K562 (cell line): ENCODE measurements at regions not wholly inside any gene's neighbourhood (a gene's known extent, or its start where the extent isn't known, plus 50 kb on each side); places are given as distances from the start of the nearest gene placed in this dataset.

Experiments
- ATAC-seq: fragments of 200-7000 bp; cut with Tn5 transposase; 3 replicates; pipeline ENCODE4 v1.9.1; 2020; ENCODE audit warnings: moderate library complexity
- BruUV-seq: library from RNA; stranded (reverse); fragments of 400-500 nt; replicated peaks from 2 replicates; lab custom pipeline; 2021; lab: Mats Ljungman, UMichigan
- CTCF ChIA-PET: fragments of 300-600 bp; formaldehyde crosslinking; extraction: SDS; loops from one replicate; lab custom pipeline; 2021; ENCODE audit warnings: low intra/inter-chr PET ratio; lab: Yijun Ruan, JAX
- POLR2A ChIA-PET: fragments of 300-600, 350-650 bp; sonication (Branson Sonifier 250); formaldehyde crosslinking; extraction: SDS; loops from one replicate; lab custom pipeline; 2021; ENCODE audit warnings: antibody characterized with exemption, inconsistent platforms; lab: Yijun Ruan, JAX
- DNase-seq, 4 experiments: peaks; one replicate each; pipeline versions ENCODE4 v3.0.0 to v3.0.0-alpha.2; 2011 to 2018; ENCODE audit warnings: low spot score in 3 of 4, mixed read lengths in 3 of 4; ENCODE audit errors: extremely low read depth in 1 of 4
- FAIRE-seq: peaks from 2 replicates; lab custom pipeline; 2011; peaks lifted over from hg19 to GRCh38; lab: Jason Lieb, UNC
- H2AFZ ChIP-seq: 2 replicates; pipeline ENCODE4 v1.6.0; 2011; ENCODE audit warnings: low read depth, low read length, control low read depth, inconsistent platforms
- H3K27ac ChIP-seq: fragments of 200-600 bp; 3 replicates; pipeline ENCODE4 v1.8.0; 2011; ENCODE audit warnings: low read depth, mild to moderate bottlenecking, control low read depth, inconsistent platforms, low read length, moderate library complexity, mixed read lengths; ENCODE audit errors: extremely low read depth
- H3K27me3 ChIP-seq, 2 experiments: fragments of 300-600 bp in 1 of 2; 2 replicates in 1 of 2; 3 replicates in 1 of 2; pipeline versions ENCODE4 v1.6.0 to v1.8.0; 2011; ENCODE audit warnings: inconsistent platforms in 2 of 2, low read length in 2 of 2, mild to moderate bottlenecking in 1 of 2, mixed read lengths in 1 of 2, moderate library complexity in 1 of 2; ENCODE audit not compliant: control insufficient read depth in 2 of 2, insufficient read depth in 2 of 2
- H3K36me3 ChIP-seq: fragments of 300-600 bp; 3 replicates; pipeline ENCODE4 v1.8.0; 2011; ENCODE audit warnings: mild to moderate bottlenecking, low read length, inconsistent platforms; ENCODE audit not compliant: control insufficient read depth, insufficient read depth
- H3K4me1 ChIP-seq, 2 experiments: fragments of 200-600 bp in 1 of 2; replicated peaks in 1 of 2; 2 replicates in 1 of 2; 3 replicates in 1 of 2; pipeline versions ENCODE4 v1.5.1 to v1.8.0; 2011; ENCODE audit warnings: inconsistent platforms in 2 of 2, low read length in 2 of 2, mild to moderate bottlenecking in 1 of 2, mixed read lengths in 1 of 2, moderate library complexity in 1 of 2; ENCODE audit not compliant: control insufficient read depth in 2 of 2, insufficient read depth in 2 of 2
- H3K4me2 ChIP-seq: 2 replicates; pipeline ENCODE4 v1.6.1; 2011; ENCODE audit warnings: low read length, control low read depth, inconsistent platforms, mixed read lengths; ENCODE audit not compliant: insufficient read depth
- H3K4me3 ChIP-seq: fragments of 200-600 bp; sonication (generic), shearing (Covaris generic); 2 replicates; pipeline ENCODE4 v1.5.1; 2016; ENCODE audit warnings: control low read depth, inconsistent platforms
- H3K79me2 ChIP-seq: fragments of 200-600 bp; 3 replicates; pipeline ENCODE4 v1.8.0; 2011; ENCODE audit warnings: low read length, inconsistent platforms; ENCODE audit not compliant: control insufficient read depth, insufficient read depth
- H3K9ac ChIP-seq, 2 experiments: 2 replicates each; pipeline versions ENCODE4 v1.6.0 to v1.6.1; 2011; ENCODE audit warnings: low read depth in 2 of 2, low read length in 2 of 2, control low read depth in 1 of 2, inconsistent platforms in 1 of 2, mild to moderate bottlenecking in 1 of 2, mixed read lengths in 1 of 2; ENCODE audit not compliant: insufficient read depth in 1 of 2
- H3K9me1 ChIP-seq: one replicate; pipeline ENCODE4 v1.6.0; 2011; ENCODE audit warnings: inconsistent platforms, mild to moderate bottlenecking, low read length, moderate library complexity; ENCODE audit not compliant: control insufficient read depth, insufficient read depth
- H3K9me3 ChIP-seq: replicated peaks from 2 replicates; pipeline ENCODE4 v1.5.1; 2011; ENCODE audit warnings: low read depth, low read length, inconsistent platforms; ENCODE audit not compliant: control insufficient read depth, insufficient read depth
- H4K20me1 ChIP-seq: replicated peaks from 2 replicates; pipeline ENCODE4 v1.6.1; 2011; ENCODE audit warnings: low read length, inconsistent platforms, mixed read lengths; ENCODE audit not compliant: control insufficient read depth, insufficient read depth
- ELF2 ChIP-seq: fragments of 250-450 bp; sonication (Bioruptor Pico); IDR thresholded peaks from 2 replicates; pipeline ENCODE4 v1.5.0; 2021; ENCODE audit warnings: mild to moderate bottlenecking
- FOXA1 ChIP-seq: fragments of 450-650 bp; IDR thresholded peaks from 2 replicates; pipeline ENCODE4 v1.6.1; 2016; ENCODE audit warnings: mild to moderate bottlenecking, borderline replicate concordance
- HMGN3 ChIP-seq: IDR thresholded peaks from 2 replicates; pipeline ENCODE4 v1.6.1; 2011; ENCODE audit warnings: borderline replicate concordance, low read depth, mild to moderate bottlenecking, mixed read lengths, low read length; ENCODE audit not compliant: insufficient read length; ENCODE audit errors: extremely low read depth
- HSF4 ChIP-seq: fragments of 250-450 bp; sonication (Bioruptor Pico); IDR thresholded peaks from 2 replicates; pipeline ENCODE4 v2.1.2; 2022; ENCODE audit warnings: mild to moderate bottlenecking, moderate library complexity, borderline replicate concordance
- MEF2D ChIP-seq: conservative IDR thresholded peaks from 2 replicates; pipeline ENCODE4 v1.6.1; 2016; ENCODE audit warnings: low read depth, missing genetic modification characterization, missing compliant biosample characterization
- NCOA4 ChIP-seq: fragments of 450-650 bp; IDR thresholded peaks from 2 replicates; pipeline ENCODE4 v1.6.1; 2018; ENCODE audit warnings: mild to moderate bottlenecking; ENCODE audit not compliant: partially characterized antibody
- NFYB ChIP-seq: IDR thresholded peaks from 2 replicates; pipeline ENCODE4 v1.6.1; 2011; ENCODE audit warnings: mild to moderate bottlenecking, moderate library complexity; ENCODE audit not compliant: insufficient read length; ENCODE audit errors: extremely low read depth
- NR4A1 ChIP-seq, 2 experiments: fragments of 250-450 bp in 1 of 2; fragments of 450-650 bp in 1 of 2; sonication (Bioruptor Pico) in 1 of 2; IDR thresholded peaks; 2 replicates each; pipeline versions ENCODE4 v1.4.0 to v1.6.1; 2016 to 2020; ENCODE audit warnings: mild to moderate bottlenecking in 2 of 2, missing compliant biosample characterization in 1 of 2, missing genetic modification characterization in 1 of 2, moderate library complexity in 1 of 2
- TBL1XR1 ChIP-seq, 2 experiments: IDR thresholded peaks; 2 replicates each; pipeline ENCODE4 v1.6.1; 2012; ENCODE audit warnings: improper control_type of control experiment in 2 of 2, low read length in 2 of 2, mild to moderate bottlenecking in 1 of 2
- ZNF431 ChIP-seq: sonication (generic); formaldehyde crosslinking; IDR thresholded peaks from 2 replicates; pipeline ENCODE4 v1.8.0; 2022; ENCODE audit warnings: mild to moderate bottlenecking, missing genetic modification reagents
- ZNF551 ChIP-seq: fragments of 250-450 bp; sonication (Bioruptor Pico); IDR thresholded peaks from 2 replicates; pipeline ENCODE4 v1.5.0; 2021; ENCODE audit warnings: mild to moderate bottlenecking, moderate library complexity
- WGBS: fragments of 100-300 bp; shearing (Covaris generic); methylation state at CpG from one replicate; pipeline ENCODE4 v1.1.6; 2016; ENCODE audit warnings: low coverage, mixed read lengths; ENCODE audit not compliant: insufficient coverage; ENCODE audit errors: missing lambda C conversion rate; 5-methylcytosine and 5-hydroxymethylcytosine counted together
- in situ Hi-C: fragments of 300-500 bp; cut with MboI; formaldehyde crosslinking; loops from 4 replicates; pipeline ENCODE4 v1.15.0; 2018; ENCODE audit warnings: inconsistent platforms, mixed read lengths
- intact Hi-C: fragments of 100-400 bp; cut with micrococcal nuclease; formaldehyde crosslinking; loops from 2 replicates; pipeline ENCODE4 v1.14.2; 2022
- TF ChIP-seq, protein P1 (sequence below): IDR thresholded peaks from 3 replicates; pipeline ENCODE4 v1.6.1; 2011; ENCODE audit warnings: borderline replicate concordance, mild to moderate bottlenecking, moderate library complexity; ENCODE audit not compliant: insufficient read length; ENCODE audit errors: extremely low read depth
- TF ChIP-seq, protein P2 (sequence below): sonication (generic); formaldehyde crosslinking; IDR thresholded peaks from 2 replicates; pipeline ENCODE4 v1.5.0; 2020; ENCODE audit warnings: missing genetic modification reagents

DNA sequence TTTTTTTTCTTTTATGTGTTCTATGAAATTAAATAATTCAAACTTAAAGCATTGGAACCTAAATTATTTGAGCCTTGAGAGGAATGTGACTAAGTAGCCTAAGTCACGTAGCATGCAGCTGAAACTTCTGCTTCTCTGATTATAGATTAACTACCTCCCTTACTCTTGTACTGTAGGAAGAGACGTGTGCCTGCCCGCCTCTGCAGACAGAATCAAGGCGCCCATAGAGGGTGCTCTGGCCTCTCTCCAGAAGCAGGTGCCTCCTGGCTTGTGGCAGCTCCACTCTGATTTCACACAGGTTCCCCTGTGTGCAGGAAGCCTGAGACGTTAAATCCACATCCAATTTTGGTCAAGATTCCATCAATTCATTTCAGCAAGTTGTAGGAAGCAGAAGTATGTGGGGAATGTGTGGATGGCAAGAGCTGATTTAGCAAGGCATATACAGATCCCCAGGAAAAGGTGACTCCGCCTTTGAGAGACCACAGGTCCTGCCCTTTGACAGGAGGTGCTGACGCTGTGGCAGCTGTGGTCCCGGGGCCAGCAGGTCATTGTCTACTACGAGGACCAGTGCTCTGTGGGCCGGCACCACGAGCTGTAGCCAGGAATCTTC, 1418.8 kb downstream of the CDH11 start (continued):
- no peak for TF ChIP-seq HSF4 (CRISPR knock-in tag)
- TF ChIP-seq NCOA4, result no peak

DNA sequence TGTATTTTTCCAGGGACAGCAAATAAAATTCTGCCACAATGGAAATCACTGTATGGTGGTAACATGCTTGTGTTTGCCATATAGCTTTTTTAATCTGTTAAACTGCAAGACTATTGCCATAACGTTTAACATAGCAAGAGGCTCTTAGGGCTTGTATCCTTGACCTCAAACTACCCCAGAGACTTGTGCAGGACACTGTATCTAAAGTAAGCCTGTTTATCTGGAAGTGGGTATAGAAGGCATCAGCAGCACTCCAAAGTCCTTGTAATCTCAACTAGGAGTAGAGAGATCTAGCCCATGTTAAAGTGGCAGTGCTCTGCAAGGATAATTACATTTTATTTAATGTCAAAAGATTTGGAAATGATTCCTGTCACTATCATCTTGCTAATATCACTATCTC, 1424.1 kb downstream of the CDH11 start:
- DNase-seq, result no peak
- H3K27ac ChIP-seq, result no peak overlapping the region
- no TSS peak for BruUV-seq
- no peaks in the 10 kb centered on the region for H3K9me3 ChIP-seq
- H4K20me1 ChIP-seq, result no peaks in the 10 kb centered on the region
- H3K36me3 ChIP-seq, result no peaks in the 10 kb centered on the region
- intact Hi-C loops (no loop called here), in situ Hi-C loops (no loop called here)
- H2AFZ ChIP-seq, result no peak overlapping the region
- no peak overlapping the region for H3K9ac ChIP-seq
- ChIA-PET CTCF (no interaction called here), POLR2A (no interaction called here)
- no peaks in the 10 kb centered on the region for H3K9me1 ChIP-seq
- no peaks in the 10 kb centered on the region for H3K79me2 ChIP-seq
- H3K27me3 ChIP-seq, result no peaks in the 10 kb centered on the region
- FAIRE-seq, result no peak
- no peak for TF ChIP-seq TBL1XR1 (IDR thresholded peaks at IDR 0.05; ENCODE audit: low read length in 2 of 2)
- no peak for TF ChIP-seq NFYB
- TF ChIP-seq, protein P1, sequence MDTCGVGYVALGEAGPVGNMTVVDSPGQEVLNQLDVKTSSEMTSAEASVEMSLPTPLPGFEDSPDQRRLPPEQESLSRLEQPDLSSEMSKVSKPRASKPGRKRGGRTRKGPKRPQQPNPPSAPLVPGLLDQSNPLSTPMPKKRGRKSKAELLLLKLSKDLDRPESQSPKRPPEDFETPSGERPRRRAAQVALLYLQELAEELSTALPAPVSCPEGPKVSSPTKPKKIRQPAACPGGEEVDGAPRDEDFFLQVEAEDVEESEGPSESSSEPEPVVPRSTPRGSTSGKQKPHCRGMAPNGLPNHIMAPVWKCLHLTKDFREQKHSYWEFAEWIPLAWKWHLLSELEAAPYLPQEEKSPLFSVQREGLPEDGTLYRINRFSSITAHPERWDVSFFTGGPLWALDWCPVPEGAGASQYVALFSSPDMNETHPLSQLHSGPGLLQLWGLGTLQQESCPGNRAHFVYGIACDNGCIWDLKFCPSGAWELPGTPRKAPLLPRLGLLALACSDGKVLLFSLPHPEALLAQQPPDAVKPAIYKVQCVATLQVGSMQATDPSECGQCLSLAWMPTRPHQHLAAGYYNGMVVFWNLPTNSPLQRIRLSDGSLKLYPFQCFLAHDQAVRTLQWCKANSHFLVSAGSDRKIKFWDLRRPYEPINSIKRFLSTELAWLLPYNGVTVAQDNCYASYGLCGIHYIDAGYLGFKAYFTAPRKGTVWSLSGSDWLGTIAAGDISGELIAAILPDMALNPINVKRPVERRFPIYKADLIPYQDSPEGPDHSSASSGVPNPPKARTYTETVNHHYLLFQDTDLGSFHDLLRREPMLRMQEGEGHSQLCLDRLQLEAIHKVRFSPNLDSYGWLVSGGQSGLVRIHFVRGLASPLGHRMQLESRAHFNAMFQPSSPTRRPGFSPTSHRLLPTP, result no peak
- TF ChIP-seq, protein P2, sequence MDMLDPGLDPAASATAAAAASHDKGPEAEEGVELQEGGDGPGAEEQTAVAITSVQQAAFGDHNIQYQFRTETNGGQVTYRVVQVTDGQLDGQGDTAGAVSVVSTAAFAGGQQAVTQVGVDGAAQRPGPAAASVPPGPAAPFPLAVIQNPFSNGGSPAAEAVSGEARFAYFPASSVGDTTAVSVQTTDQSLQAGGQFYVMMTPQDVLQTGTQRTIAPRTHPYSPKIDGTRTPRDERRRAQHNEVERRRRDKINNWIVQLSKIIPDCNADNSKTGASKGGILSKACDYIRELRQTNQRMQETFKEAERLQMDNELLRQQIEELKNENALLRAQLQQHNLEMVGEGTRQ (CRISPR knock-in tag), result no peak
- no peak for TF ChIP-seq HMGN3
- no peak for TF ChIP-seq MEF2D (tag)
- no peak for TF ChIP-seq ELF2
- no peak for TF ChIP-seq FOXA1
- TF ChIP-seq NR4A1 (CRISPR knock-in tag; IDR thresholded peaks at IDR 0.05), result no peak
- TF ChIP-seq NR4A1 (tag; IDR thresholded peaks at IDR 0.05), result no peak
- TF ChIP-seq ZNF551, result no peak
- TF ChIP-seq ZNF431 (CRISPR knock-in tag), result no peak
- H3K4me2 ChIP-seq, result no peak overlapping the region
- H3K4me1 ChIP-seq, result no peaks in the 10 kb centered on the region
- ATAC-seq, result no peak
- 0% methylated on average over 1 of the region's 1 CpG for WGBS
- no peak overlapping the region for H3K4me3 ChIP-seq
